GM12873 (cell line): ENCODE measurements at regions not wholly inside any gene's neighbourhood (a gene's known extent, or its start where the extent isn't known, plus 50 kb on each side); places are given as distances from the start of the nearest gene placed in this dataset.

ENCODE experiments used
- TF ChIP-seq, protein P1 (sequence below): IDR thresholded peaks from 2 replicates; pipeline ENCODE4 v1.5.1; 2012; ENCODE audit warnings: low read depth, mild to moderate bottlenecking, moderate library complexity, low read length, control low read depth; ENCODE audit not compliant: insufficient read depth; ENCODE audit errors: missing control alignments

DNA sequence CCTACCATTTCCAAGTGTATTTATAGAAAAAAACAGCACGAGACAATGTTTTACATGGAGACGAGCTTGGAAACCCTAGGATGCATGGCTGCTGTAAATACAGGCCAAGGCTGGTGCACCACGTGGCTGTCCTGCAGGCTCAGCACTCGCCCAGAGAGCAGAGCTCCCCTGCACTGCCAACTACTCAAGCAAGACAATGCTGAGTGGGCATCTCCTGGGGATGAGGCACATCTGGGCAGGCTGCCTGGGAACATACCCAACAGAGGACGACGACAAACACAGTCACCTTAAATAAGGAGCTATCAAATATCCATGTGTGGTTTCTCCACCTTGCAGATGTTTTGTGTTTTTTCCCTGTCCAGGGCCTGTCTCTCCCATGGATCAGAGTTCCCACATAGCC, 128.3 kb upstream of the PRMT8 start:
- TF ChIP-seq, protein P1, sequence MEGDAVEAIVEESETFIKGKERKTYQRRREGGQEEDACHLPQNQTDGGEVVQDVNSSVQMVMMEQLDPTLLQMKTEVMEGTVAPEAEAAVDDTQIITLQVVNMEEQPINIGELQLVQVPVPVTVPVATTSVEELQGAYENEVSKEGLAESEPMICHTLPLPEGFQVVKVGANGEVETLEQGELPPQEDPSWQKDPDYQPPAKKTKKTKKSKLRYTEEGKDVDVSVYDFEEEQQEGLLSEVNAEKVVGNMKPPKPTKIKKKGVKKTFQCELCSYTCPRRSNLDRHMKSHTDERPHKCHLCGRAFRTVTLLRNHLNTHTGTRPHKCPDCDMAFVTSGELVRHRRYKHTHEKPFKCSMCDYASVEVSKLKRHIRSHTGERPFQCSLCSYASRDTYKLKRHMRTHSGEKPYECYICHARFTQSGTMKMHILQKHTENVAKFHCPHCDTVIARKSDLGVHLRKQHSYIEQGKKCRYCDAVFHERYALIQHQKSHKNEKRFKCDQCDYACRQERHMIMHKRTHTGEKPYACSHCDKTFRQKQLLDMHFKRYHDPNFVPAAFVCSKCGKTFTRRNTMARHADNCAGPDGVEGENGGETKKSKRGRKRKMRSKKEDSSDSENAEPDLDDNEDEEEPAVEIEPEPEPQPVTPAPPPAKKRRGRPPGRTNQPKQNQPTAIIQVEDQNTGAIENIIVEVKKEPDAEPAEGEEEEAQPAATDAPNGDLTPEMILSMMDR = no peak

DNA sequence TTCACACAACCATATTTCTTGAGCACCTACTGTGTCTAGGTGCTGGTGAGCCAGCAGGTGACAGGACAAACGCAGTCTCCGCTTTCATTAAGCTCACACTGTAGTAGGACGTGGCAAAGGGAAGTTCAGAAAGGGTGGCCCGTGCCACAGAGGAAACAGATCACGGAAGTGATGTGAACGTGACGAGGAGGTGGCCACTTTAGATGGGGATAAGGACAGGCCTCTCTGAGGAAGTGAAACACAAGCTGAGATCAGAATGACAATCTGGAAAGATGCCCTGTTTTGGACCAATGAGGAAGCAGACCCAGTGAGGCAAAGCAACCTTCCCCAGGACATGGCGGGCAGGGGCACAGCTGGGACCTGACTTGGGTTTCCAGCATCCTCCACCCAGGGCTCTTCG, 127.4 kb upstream of the PRMT8 start:
- TF ChIP-seq, protein P1 = no peak

DNA sequence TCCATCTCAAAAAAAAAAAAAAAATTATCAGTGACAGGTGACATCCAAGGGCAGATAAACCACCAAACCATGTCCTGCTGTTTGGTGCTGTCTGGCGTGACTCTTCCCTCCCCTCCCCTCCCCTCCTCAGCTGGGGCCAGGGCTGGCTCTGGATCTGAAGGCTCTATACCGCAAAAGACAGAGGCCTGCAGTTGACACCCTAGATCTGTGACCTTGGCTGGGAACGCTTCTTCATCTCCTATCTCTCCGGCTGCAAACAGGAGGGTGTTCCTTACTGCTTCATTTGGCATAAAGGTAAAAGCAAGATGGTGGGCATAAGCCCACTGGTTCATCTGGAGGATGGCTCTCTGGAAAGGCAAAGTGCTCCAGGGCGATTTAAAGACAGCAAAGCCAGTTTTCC, 126.8 kb upstream of the PRMT8 start:
- TF ChIP-seq, protein P1 = no peak

DNA sequence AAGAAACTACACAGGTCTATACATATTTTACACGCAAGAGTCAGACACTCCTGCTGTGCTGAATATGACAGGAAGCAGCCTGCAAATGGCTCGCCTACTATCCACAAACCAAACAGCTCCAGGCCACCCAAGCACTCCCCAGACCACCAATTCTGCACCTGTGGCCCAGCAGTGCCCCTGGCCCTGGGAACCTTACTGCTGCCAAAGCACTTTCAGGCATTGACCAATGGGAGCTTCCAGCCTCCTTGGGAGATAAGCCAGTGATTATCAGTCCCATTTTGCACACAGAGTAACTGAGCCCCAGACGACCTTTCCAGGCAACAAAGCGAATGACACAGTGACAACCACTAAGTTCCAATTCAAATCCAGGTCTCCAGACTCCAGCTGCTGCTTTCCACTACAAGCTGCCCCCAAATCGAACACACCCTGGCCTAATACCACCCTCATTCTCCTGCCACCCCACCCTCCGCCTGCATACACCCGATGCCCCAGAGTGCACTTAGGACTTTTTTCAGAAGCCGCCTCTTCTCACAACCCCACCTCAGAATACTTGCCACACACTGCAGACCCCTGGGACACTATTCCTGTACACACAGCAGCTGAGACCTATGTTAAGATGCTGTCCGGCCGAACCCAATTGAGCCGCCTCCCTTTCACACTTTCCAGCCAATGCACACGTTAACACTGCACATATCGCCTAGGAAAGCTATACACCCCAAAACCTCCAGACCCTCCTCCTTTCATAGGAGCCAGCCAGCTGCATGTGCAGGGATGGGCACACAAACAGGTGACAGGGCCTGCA, 126.1 kb upstream of the PRMT8 start:
- TF ChIP-seq, protein P1 = no peak

DNA sequence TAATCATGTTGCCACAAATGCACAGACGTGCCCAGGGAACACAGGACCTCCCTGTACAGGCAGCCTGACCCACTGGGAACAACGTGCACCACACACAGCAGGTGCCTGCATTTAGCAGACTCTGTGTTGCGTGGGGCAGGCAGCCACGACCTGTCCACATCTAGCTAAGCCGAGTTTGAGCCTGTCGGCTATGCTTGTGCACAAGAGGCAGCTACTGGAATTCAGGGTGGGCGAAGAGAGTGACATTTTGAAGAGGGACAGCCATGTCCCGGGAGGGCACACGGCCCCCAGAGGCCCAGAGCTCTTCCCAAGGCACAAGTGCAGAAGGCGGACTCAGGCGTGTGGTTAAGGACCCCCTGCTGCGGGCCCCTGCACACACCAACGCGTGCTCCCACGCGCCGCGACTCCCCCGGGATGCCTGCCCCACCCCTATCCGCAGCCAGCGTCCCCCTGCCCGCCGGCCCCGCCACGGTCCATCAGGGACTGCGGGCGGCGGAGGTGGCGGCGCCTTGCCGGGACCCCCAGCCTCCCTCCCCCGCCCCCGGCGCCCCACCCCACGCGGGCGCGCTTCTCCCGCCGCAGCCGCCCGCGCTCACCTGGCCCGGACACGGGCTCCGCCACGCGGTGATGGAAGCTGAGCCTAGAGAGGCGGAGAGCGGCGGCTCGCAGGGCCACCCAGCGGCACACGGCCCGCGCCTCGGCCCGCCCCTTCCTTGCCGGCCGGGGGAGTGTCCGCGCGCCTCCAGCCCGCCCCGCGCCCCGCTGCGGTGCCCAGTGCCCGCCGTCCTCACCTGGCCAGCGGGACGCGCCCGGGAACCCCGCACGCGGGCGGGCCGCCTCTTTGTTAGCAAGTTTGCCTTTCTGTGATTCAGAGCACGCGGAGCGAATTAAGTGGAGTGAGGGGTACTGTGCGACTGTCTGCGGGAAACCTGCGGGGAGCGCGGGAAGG, 125.3 kb upstream of the PRMT8 start:
- TF ChIP-seq, protein P1 = no peak

DNA sequence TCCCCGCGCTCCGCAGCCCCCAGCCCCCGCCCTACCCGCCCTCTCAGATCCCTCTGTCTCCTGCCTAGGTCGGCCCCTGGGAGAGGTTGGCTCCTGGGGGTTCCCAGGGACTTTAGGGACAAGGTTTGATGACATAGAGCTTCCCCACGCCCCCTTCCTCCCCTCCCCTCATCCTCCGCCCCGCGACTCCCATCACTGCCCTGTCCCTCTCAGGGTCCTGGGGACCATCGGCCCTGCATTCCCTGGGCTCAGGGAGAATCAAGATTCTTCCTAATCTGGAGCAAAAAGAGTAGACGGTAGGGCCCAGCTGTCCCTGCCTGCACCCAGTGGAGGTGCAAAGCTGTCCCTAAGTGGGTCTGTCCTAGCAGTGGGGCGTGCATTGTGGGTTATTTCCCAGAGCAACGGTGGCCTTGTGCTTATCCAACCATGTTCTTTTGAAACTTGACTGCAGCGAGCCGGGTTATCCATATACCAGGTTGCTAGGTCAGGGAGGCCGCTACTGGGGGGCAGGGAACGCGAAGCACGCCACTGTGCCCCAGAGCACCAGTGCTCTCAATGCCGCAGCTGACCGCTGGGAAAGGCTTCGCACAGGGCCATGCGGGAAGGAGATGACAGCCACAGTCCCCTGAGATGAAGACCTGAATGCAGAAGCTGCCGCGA, 124.4 kb upstream of the PRMT8 start:
- TF ChIP-seq, protein P1 = no peak
